Testis (tissue), 2 donors: ENCODE measurements at regions not wholly inside any gene's neighbourhood (a gene's known extent, or its start where the extent isn't known, plus 50 kb on each side); places are given as distances from the start of the nearest gene placed in this dataset.

Source experiments
- DNase-seq: peaks from one replicate; pipeline ENCODE4 v3.0.0-alpha.2; 2019
- H3K27ac ChIP-seq, 2 donors: fragments of 200-600 bp; sonication (generic); one replicate each; pipeline ENCODE4 v1.5.1; 2019
- H3K27me3 ChIP-seq: fragments of 200-600 bp; sonication (generic); one replicate; pipeline ENCODE4 v1.5.1; 2019
- H3K36me3 ChIP-seq: fragments of 200-600 bp; sonication (generic); one replicate; pipeline ENCODE4 v1.5.1; 2017; ENCODE audit warnings: low read depth; ENCODE audit errors: missing control alignments
- H3K4me1 ChIP-seq: fragments of 200-600 bp; sonication (generic); one replicate; pipeline ENCODE4 v1.5.1; 2019
- H3K4me3 ChIP-seq, 2 donors: fragments of 200-600 bp; sonication (generic); one replicate each; pipeline ENCODE4 v1.5.1; 2017 to 2019
- H3K9me3 ChIP-seq: fragments of 200-600 bp; sonication (generic); one replicate; pipeline ENCODE4 v1.5.1; 2017
- CTCF ChIP-seq, 3 experiments: fragments of 450-650 bp in 2 of 3; fragments of 200-600 bp in 1 of 3; sonication (generic) in 1 of 3; IDR thresholded peaks; one replicate each; pipeline ENCODE4 v1.5.1; 2016 to 2019; ENCODE audit warnings: antibody characterized with exemption in 3 of 3, mild to moderate bottlenecking in 2 of 3, moderate library complexity in 1 of 3
- POLR2A ChIP-seq: fragments of 450-650 bp; IDR thresholded peaks from one replicate; pipeline ENCODE4 v1.6.1; 2017; ENCODE audit warnings: antibody characterized with exemption, mild to moderate bottlenecking, moderate library complexity
- WGBS, 2 donors: methylation state at CpG; one replicate each; pipeline ENCODE4 v1.1.5; 2018; 5-methylcytosine and 5-hydroxymethylcytosine counted together
- intact Hi-C: fragments of 100-400 bp; cut with DNase I; formaldehyde crosslinking; loops from one replicate; pipeline ENCODE4 v1.15.1; 2023; ENCODE audit warnings: low total_unique reads

- no peaks in the 10 kb centered on the region for H3K27me3 ChIP-seq
- no peak for TF ChIP-seq CTCF (IDR thresholded peaks at IDR 0.05)
- TF ChIP-seq POLR2A: no peak
- H3K36me3 ChIP-seq: no peaks in the 10 kb centered on the region
- no peak for DNase-seq
- intact Hi-C loops: no loop called here
- H3K4me1 ChIP-seq: no peaks in the 10 kb centered on the region
- WGBS, 2 donors: 79 to 87% methylated on average over 10 to 20 of the region's 20 CpGs
- H3K9me3 ChIP-seq: no peaks in the 10 kb centered on the region
- no peak overlapping the region for H3K27ac ChIP-seq
- no peak overlapping the region for H3K4me3 ChIP-seq
Measured at GRCh38 chr22:48276994-48277867, 1514.8 kb downstream of the TBC1D22A start.

- WGBS, 2 donors: 93 to 96% methylated on average over 10 of the region's 10 CpGs
- Histone ChIP-seq H3K36me3 (no peaks in the 10 kb centered on the region), H3K27ac (no peak overlapping the region), H3K4me1 (no peaks in the 10 kb centered on the region), H3K9me3 (no peaks in the 10 kb centered on the region), H3K27me3 (no peaks in the 10 kb centered on the region), H3K4me3 (no peak overlapping the region)
- intact Hi-C loops: no loop called here
- no peak for DNase-seq
- TF ChIP-seq CTCF (IDR thresholded peaks at IDR 0.05) (no peak), POLR2A (no peak)
Measured at GRCh38 chr22:48275412-48275811, 1513.0 kb downstream of the TBC1D22A start.

GRCh38 chr22:48270731-48271130, 1508.3 kb downstream of the TBC1D22A start:
- 79 to 80% methylated on average over 6 of the region's 6 CpGs for WGBS, 2 donors
- Histone ChIP-seq H3K27me3 (no peaks in the 10 kb centered on the region), H3K4me1 (no peaks in the 10 kb centered on the region), H3K36me3 (no peaks in the 10 kb centered on the region), H3K9me3 (no peaks in the 10 kb centered on the region), H3K27ac (no peak overlapping the region), H3K4me3 (no peak overlapping the region)
- intact Hi-C loops: no loop called here
- no peak for TF ChIP-seq POLR2A
- TF ChIP-seq CTCF (IDR thresholded peaks at IDR 0.05): no peak
- no peak for DNase-seq

GRCh38 chr22:48268771-48269552, 1506.5 kb downstream of the TBC1D22A start:
- intact Hi-C loops: no loop called here
- Histone ChIP-seq H3K9me3 (no peaks in the 10 kb centered on the region), H3K4me3 (no peak overlapping the region), H3K4me1 (no peaks in the 10 kb centered on the region), H3K36me3 (no peaks in the 10 kb centered on the region), H3K27me3 (no peaks in the 10 kb centered on the region), H3K27ac (no peak overlapping the region)
- WGBS, 2 donors: 90% methylated on average over 17 to 24 of the region's 24 CpGs
- TF ChIP-seq CTCF (IDR thresholded peaks at IDR 0.05) (no peak), POLR2A (no peak)
- no peak for DNase-seq
